ENCODE measurements at regions not wholly inside any gene's neighbourhood (a gene's known extent, or its start where the extent isn't known, plus 50 kb on each side); places are given as distances from the start of the nearest gene placed in this dataset.

DNA sequence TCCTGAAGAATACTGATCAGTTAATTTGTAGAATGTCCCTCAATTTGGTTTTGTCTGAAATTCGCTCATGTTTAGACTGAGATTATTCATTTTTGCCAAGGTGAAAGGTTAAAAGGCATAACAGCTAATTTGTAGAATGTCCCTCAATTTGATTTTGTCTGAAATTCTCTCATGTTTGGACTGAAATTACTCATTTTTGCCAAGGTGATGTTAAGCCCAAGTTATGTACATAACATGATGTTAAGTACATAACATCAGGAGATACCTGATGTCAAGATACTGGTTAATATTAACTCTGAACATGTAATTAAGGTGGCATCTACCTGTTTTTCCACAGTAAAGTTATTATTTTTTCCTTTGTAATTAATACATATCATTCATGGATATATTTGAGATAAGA is 243.4 kb upstream of the PMFBP1 start:
- no peaks in the 10 kb centered on the region for H3K27me3 ChIP-seq (ENCODE audit: insufficient read depth in 3 of 3, low read length in 2 of 3)
- TF ChIP-seq, protein P1, sequence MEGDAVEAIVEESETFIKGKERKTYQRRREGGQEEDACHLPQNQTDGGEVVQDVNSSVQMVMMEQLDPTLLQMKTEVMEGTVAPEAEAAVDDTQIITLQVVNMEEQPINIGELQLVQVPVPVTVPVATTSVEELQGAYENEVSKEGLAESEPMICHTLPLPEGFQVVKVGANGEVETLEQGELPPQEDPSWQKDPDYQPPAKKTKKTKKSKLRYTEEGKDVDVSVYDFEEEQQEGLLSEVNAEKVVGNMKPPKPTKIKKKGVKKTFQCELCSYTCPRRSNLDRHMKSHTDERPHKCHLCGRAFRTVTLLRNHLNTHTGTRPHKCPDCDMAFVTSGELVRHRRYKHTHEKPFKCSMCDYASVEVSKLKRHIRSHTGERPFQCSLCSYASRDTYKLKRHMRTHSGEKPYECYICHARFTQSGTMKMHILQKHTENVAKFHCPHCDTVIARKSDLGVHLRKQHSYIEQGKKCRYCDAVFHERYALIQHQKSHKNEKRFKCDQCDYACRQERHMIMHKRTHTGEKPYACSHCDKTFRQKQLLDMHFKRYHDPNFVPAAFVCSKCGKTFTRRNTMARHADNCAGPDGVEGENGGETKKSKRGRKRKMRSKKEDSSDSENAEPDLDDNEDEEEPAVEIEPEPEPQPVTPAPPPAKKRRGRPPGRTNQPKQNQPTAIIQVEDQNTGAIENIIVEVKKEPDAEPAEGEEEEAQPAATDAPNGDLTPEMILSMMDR (IDR thresholded peaks at IDR 0.05) = no peak
- H3K4me3 ChIP-seq = no peak overlapping the region
- intact Hi-C loops (cut with DNase I) = no loop called here
- no peak for ATAC-seq
- no peak for DNase-seq
- no peaks in the 10 kb centered on the region for H3K4me1 ChIP-seq
- no peak overlapping the region for H3K27ac ChIP-seq
- WGBS, 3 donors = 90 to 94% (median 90%) methylated on average over 1 of the region's 1 CpG
- H3K36me3 ChIP-seq (ENCODE audit: insufficient read depth in 1 of 2, low read depth in 1 of 2) = no peaks in the 10 kb centered on the region
- no peaks in the 10 kb centered on the region for H3K9me3 ChIP-seq

DNA sequence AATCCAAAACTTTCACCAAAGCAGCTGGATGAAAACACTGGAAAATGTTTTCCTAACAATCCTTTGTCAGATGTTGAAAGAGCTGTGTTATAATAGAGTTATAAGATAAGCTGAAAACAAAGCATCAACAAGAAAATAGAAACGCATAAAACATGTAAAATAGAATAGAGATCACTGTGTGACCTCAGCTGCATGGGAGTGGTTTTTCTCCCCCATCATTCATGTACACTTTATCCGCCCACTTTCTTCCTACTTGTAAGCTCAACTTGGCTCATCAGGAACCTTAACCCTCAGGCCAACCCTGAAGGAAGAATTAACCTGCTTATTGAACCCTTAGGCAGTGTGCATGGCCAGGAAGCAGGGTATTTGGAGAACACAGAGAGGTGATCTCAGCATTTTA is 238.5 kb upstream of the PMFBP1 start:
- TF ChIP-seq, protein P1 (IDR thresholded peaks at IDR 0.05) = no peak
- intact Hi-C loops (cut with DNase I) = no loop called here
- H3K4me3 ChIP-seq = no peak overlapping the region
- H3K36me3 ChIP-seq (ENCODE audit: insufficient read depth in 1 of 2, low read depth in 1 of 2) = no peaks in the 10 kb centered on the region
- 75 to 79% (median 78%) methylated on average over 2 of the region's 2 CpGs for WGBS, 3 donors
- DNase-seq (no peak), ATAC-seq (no peak)
- no peak overlapping the region for H3K27ac ChIP-seq
- no peaks in the 10 kb centered on the region for H3K4me1 ChIP-seq
- H3K27me3 ChIP-seq (ENCODE audit: insufficient read depth in 3 of 3, low read length in 2 of 3) = no peaks in the 10 kb centered on the region
- H3K9me3 ChIP-seq = no peaks in the 10 kb centered on the region

DNA sequence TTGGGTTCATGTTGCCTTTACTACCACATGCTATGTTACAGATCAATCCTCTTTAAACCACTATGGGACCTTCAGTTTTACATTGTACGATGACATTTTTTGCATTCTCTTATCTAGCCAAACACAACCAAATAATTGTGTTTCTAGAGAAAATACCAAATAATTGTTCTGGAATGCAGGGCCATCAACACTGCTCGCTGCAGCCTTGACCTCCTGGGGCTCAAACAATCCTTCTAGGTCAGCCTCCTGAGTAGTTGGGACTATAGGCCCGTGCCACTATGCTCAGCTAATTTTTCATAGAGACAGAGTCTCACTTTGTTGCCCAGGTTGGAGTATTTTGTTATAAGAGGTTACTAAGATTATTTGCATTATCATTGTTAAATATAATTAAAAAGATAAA is 237.5 kb upstream of the PMFBP1 start:
- intact Hi-C loops (cut with DNase I) = no loop called here
- DNase-seq (no peak), ATAC-seq (no peak)
- Histone ChIP-seq H3K4me1 (no peaks in the 10 kb centered on the region), H3K27ac (no peak overlapping the region), H3K9me3 (no peaks in the 10 kb centered on the region), H3K4me3 (no peak overlapping the region), H3K27me3 (ENCODE audit: insufficient read depth in 3 of 3, low read length in 2 of 3) (no peaks in the 10 kb centered on the region), H3K36me3 (ENCODE audit: insufficient read depth in 1 of 2, low read depth in 1 of 2) (no peaks in the 10 kb centered on the region)
- TF ChIP-seq, protein P1 (IDR thresholded peaks at IDR 0.05) = no peak
- 63 to 71% (median 67%) methylated on average over 3 of the region's 3 CpGs for WGBS, 3 donors

DNA sequence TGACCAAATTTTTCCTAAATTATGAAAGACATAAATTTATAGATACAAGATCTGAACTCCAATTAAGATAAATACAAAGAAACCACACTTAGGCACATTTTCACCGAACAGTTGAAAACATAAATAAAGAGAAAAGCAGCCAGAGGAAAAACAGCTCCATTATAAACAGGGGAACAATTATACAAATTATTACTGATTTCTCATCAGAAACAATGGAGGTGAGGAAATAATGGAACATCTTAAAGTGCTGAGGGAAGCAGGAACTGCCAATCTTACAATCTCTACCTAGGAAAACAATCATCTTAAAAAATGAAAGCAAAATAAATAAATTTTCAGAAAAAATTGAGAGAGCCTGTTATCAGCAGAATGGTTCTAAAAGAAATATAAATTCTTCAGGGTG is 234.4 kb upstream of the PMFBP1 start:
- no peaks in the 10 kb centered on the region for H3K36me3 ChIP-seq (ENCODE audit: insufficient read depth in 1 of 2, low read depth in 1 of 2)
- no peaks in the 10 kb centered on the region for H3K27me3 ChIP-seq (ENCODE audit: insufficient read depth in 3 of 3, low read length in 2 of 3)
- H3K4me3 ChIP-seq = no peak overlapping the region
- intact Hi-C loops (cut with DNase I) = no loop called here
- no peak overlapping the region for H3K27ac ChIP-seq
- no peaks in the 10 kb centered on the region for H3K9me3 ChIP-seq
- WGBS, 3 donors = 96 to 100% (median 97%) methylated on average over 1 of the region's 1 CpG
- TF ChIP-seq, protein P1 (IDR thresholded peaks at IDR 0.05) = no peak
- H3K4me1 ChIP-seq = no peaks in the 10 kb centered on the region
- no peak for DNase-seq
- ATAC-seq = no peak

DNA sequence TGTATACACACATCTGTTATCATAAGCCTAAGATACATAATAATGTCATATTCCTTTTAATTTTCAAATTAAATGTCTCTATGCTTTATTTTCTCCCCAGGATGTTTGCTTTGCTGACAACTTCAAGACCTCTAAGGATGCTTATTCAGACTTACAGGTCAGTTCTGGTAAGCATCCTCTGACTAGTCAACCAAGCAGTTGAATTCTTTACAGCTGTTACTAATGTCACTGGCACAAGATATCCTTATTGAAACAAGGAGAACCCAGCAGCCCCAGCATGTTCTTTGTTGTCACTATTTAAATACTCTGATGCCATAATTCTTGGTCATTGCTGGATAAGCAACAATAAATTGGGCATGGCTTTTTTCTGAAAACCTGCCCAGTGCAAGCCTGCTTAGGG is 232.3 kb upstream of the PMFBP1 start:
- intact Hi-C loops (cut with DNase I) = no loop called here
- H3K27ac ChIP-seq = no peak overlapping the region
- no peak for DNase-seq

More for the DNA sequence above, 232.3 kb upstream of the PMFBP1 start:
- Histone ChIP-seq H3K36me3 (ENCODE audit: insufficient read depth in 1 of 2, low read depth in 1 of 2) (no peaks in the 10 kb centered on the region), H3K4me1 (no peaks in the 10 kb centered on the region), H3K27me3 (ENCODE audit: insufficient read depth in 3 of 3, low read length in 2 of 3) (no peaks in the 10 kb centered on the region), H3K9me3 (no peaks in the 10 kb centered on the region), H3K4me3 (no peak overlapping the region)
- no peak for ATAC-seq
- TF ChIP-seq, protein P1 (IDR thresholded peaks at IDR 0.05) = no peak
